ENCODE measurements at regions not wholly inside any gene's neighbourhood (a gene's known extent, or its start where the extent isn't known, plus 50 kb on each side); places are given as distances from the start of the nearest gene placed in this dataset.

DNA sequence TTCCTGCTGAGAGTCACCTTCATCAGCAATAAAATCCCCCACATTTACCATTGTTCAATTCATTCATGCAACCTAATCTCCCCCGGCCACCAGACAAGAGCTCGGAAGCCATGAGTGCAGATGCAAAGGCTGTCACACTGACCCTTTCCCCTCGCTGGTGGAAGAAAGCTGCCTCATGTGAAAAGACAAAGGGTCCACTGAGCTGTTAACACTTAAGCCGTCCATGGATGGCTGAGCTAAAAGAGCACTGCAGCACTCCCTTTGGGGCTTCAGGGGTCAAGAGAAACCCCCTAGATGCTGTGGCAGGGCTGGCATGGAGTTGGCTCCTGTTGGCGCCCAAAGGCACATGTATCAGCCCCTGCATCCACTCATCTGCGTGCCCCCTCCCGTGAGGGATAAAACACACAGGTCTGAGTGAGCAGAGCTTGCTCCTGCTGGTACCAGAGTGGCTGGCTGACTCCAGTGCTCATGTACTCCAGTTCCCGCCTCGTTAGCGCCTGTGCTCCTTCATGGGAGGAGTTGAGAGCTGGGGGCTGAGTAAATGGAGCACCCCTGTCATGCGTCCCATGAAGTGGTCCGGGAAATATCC is 216.5 kb downstream of the PDHA2 start:
- no peak overlapping the region for H3K27ac ChIP-seq (ENCODE audit: low read depth, low read length)
- no peaks in the 10 kb centered on the region for H4K20me1 ChIP-seq (ENCODE audit: control insufficient read depth, insufficient read depth, low read depth, low read length)
- H3K27me3 ChIP-seq (ENCODE audit: control insufficient read depth, low read length), result no peaks in the 10 kb centered on the region
- no peaks in the 10 kb centered on the region for H3F3A ChIP-seq (ENCODE audit: control insufficient read depth, insufficient read depth)
- no peaks in the 10 kb centered on the region for H3K4me1 ChIP-seq (ENCODE audit: control insufficient read depth, low read length)
- no peaks in the 10 kb centered on the region for H3K79me2 ChIP-seq (ENCODE audit: control insufficient read depth, low read length)
- H3K4me2 ChIP-seq (ENCODE audit: low read length), result no peak overlapping the region
- no peaks in the 10 kb centered on the region for H3K9me3 ChIP-seq (ENCODE audit: control insufficient read depth, insufficient read depth, low read length)
- no peaks in the 10 kb centered on the region for H3K36me3 ChIP-seq (ENCODE audit: control insufficient read depth, low read length)
- no peak overlapping the region for H3K4me3 ChIP-seq (ENCODE audit: low read length)
- no peaks in the 10 kb centered on the region; the same call in 1 of the 2 replicates for H3K9me2 ChIP-seq (replicated peaks; ENCODE audit: control insufficient read depth, low read length)
- TF ChIP-seq, protein P1, sequence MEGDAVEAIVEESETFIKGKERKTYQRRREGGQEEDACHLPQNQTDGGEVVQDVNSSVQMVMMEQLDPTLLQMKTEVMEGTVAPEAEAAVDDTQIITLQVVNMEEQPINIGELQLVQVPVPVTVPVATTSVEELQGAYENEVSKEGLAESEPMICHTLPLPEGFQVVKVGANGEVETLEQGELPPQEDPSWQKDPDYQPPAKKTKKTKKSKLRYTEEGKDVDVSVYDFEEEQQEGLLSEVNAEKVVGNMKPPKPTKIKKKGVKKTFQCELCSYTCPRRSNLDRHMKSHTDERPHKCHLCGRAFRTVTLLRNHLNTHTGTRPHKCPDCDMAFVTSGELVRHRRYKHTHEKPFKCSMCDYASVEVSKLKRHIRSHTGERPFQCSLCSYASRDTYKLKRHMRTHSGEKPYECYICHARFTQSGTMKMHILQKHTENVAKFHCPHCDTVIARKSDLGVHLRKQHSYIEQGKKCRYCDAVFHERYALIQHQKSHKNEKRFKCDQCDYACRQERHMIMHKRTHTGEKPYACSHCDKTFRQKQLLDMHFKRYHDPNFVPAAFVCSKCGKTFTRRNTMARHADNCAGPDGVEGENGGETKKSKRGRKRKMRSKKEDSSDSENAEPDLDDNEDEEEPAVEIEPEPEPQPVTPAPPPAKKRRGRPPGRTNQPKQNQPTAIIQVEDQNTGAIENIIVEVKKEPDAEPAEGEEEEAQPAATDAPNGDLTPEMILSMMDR (IDR thresholded peaks at IDR 0.05; ENCODE audit: low read depth, low read length, poor library complexity, severe bottlenecking), result no peak
- no peak for TF ChIP-seq EZH2phosphoT487 (IDR thresholded peaks at IDR 0.05; ENCODE audit: borderline replicate concordance, low read length)

DNA sequence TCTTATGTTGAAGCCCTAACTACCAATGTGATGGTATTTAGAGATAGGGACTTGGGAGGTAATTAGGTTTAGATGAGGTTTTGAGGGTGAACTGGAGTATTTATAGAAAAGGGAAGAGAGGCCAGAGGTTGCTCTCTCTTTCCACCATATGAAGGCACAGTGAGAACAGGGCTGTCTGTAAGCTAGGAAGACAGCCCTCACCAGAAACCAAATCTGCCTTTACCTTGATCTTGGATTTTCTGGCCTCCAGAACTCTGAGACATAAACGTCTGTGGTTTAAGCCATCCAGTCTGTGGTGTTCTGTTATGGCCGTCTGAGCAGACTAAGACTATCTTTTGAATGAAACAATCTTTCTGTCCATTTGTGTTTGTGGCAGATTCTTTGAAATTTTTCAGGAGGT is 223.7 kb downstream of the PDHA2 start:
- Histone ChIP-seq H3K36me3 (ENCODE audit: control insufficient read depth, low read length) (no peaks in the 10 kb centered on the region), H3K4me2 (ENCODE audit: low read length) (no peak overlapping the region), H3F3A (ENCODE audit: control insufficient read depth, insufficient read depth) (no peaks in the 10 kb centered on the region), H4K20me1 (ENCODE audit: control insufficient read depth, insufficient read depth, low read depth, low read length) (no peaks in the 10 kb centered on the region), H3K9me3 (ENCODE audit: control insufficient read depth, insufficient read depth, low read length) (no peaks in the 10 kb centered on the region), H3K4me1 (ENCODE audit: control insufficient read depth, low read length) (no peaks in the 10 kb centered on the region), H3K9me2 (replicated peaks; ENCODE audit: control insufficient read depth, low read length) (no peaks in the 10 kb centered on the region; the same call in 1 of the 2 replicates), H3K79me2 (ENCODE audit: control insufficient read depth, low read length) (no peaks in the 10 kb centered on the region), H3K27me3 (ENCODE audit: control insufficient read depth, low read length) (no peaks in the 10 kb centered on the region), H3K27ac (ENCODE audit: low read depth, low read length) (no peak overlapping the region), H3K4me3 (ENCODE audit: low read length) (no peak overlapping the region)
- TF ChIP-seq EZH2phosphoT487 (IDR thresholded peaks at IDR 0.05; ENCODE audit: borderline replicate concordance, low read length), result no peak

DNA sequence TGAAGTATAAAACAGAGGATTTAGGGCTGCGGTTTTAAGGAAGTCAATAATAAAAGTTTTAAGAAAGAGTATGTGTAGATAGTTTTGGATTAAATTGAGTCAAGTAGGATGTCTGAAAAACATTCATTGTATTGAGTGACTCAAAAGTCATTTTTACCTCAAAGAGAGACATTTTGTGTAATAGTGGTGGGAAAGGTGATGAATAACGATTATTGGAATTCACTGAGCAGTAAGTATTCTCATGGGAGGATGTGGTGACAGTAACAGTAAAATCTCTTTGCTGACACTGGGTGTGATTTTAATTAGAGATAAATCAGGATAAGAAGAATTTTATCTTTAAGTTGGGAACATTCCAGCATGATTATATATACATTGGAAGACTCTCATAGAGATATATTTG is 233.6 kb downstream of the PDHA2 start:
- no peaks in the 10 kb centered on the region for H3K9me3 ChIP-seq (ENCODE audit: control insufficient read depth, insufficient read depth, low read length)
- no peaks in the 10 kb centered on the region for H3K27me3 ChIP-seq (ENCODE audit: control insufficient read depth, low read length)
- H3K27ac ChIP-seq (ENCODE audit: low read depth, low read length), result no peak overlapping the region
- no peaks in the 10 kb centered on the region for H3K4me1 ChIP-seq (ENCODE audit: control insufficient read depth, low read length)
- no peaks in the 10 kb centered on the region for H3F3A ChIP-seq (ENCODE audit: control insufficient read depth, insufficient read depth)
- H3K4me3 ChIP-seq (ENCODE audit: low read length), result no peak overlapping the region
- H3K79me2 ChIP-seq (ENCODE audit: control insufficient read depth, low read length), result no peaks in the 10 kb centered on the region
- no peak overlapping the region for H3K4me2 ChIP-seq (ENCODE audit: low read length)
- no peaks in the 10 kb centered on the region for H3K36me3 ChIP-seq (ENCODE audit: control insufficient read depth, low read length)
- TF ChIP-seq EZH2phosphoT487 (IDR thresholded peaks at IDR 0.05; ENCODE audit: borderline replicate concordance, low read length), result no peak
- TF ChIP-seq, protein P1 (IDR thresholded peaks at IDR 0.05; ENCODE audit: low read depth, low read length, poor library complexity, severe bottlenecking), result no peak
- H4K20me1 ChIP-seq (ENCODE audit: control insufficient read depth, insufficient read depth, low read depth, low read length), result no peaks in the 10 kb centered on the region
- H3K9me2 ChIP-seq (replicated peaks; ENCODE audit: control insufficient read depth, low read length), result no peaks in the 10 kb centered on the region

DNA sequence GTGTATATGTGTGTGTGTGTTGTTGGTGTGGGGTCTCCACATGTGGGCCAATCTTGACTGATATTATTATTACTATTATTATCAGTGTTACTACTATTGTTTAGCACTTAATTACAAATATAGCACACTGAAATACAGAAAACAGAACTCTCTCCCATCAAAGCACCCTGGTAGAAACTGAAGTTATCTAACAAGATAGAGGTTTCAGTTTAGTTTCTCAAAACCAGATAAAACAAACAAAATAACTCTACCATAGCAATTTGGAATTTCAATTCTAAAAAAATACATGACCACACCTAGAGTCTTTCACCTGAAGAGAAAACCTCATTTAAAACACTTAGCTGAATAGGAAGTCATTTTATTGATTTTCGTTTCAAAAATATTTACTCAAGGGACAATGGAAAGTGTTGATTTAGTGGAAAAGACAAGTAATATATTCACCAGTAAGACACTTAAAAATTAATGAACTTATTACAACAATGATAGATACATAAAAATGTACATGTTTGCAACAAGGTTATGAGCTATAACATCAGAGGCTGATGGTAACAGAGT is 252.3 kb downstream of the PDHA2 start:
- Histone ChIP-seq H3K9me2 (replicated peaks; ENCODE audit: control insufficient read depth, low read length) (no peaks in the 10 kb centered on the region), H3K4me2 (ENCODE audit: low read length) (no peak overlapping the region)

More for the DNA sequence above, 252.3 kb downstream of the PDHA2 start:
- Histone ChIP-seq H3K4me3 (ENCODE audit: low read length) (no peak overlapping the region), H3K27ac (ENCODE audit: low read depth, low read length) (no peak overlapping the region), H3K4me1 (ENCODE audit: control insufficient read depth, low read length) (no peaks in the 10 kb centered on the region), H3K79me2 (ENCODE audit: control insufficient read depth, low read length) (no peaks in the 10 kb centered on the region), H3K9me3 (ENCODE audit: control insufficient read depth, insufficient read depth, low read length) (no peaks in the 10 kb centered on the region), H4K20me1 (ENCODE audit: control insufficient read depth, insufficient read depth, low read depth, low read length) (no peaks in the 10 kb centered on the region), H3K27me3 (ENCODE audit: control insufficient read depth, low read length) (no peaks in the 10 kb centered on the region), H3K36me3 (ENCODE audit: control insufficient read depth, low read length) (no peaks in the 10 kb centered on the region), H3F3A (ENCODE audit: control insufficient read depth, insufficient read depth) (no peaks in the 10 kb centered on the region)
- TF ChIP-seq, protein P1 (IDR thresholded peaks at IDR 0.05; ENCODE audit: low read depth, low read length, poor library complexity, severe bottlenecking), result no peak

Measured in DOHH2 (cell line).